ENCODE measurements at regions not wholly inside any gene's neighbourhood (a gene's known extent, or its start where the extent isn't known, plus 50 kb on each side); places are given as distances from the start of the nearest gene placed in this dataset.

- Histone ChIP-seq H2BK12ac (ENCODE audit: low read length) (no peak overlapping the region), H4K91ac (ENCODE audit: low read depth, low read length, poor library complexity) (no peak overlapping the region), H2BK120ac (ENCODE audit: low read depth, low read length) (no peak overlapping the region), H2BK15ac (ENCODE audit: low read length) (no peak overlapping the region), H3K27ac (replicated peaks; ENCODE audit: low read length) (no peak overlapping the region), H3K27me3 (ENCODE audit: control insufficient read depth in 3 of 3, insufficient read depth in 3 of 3, low read depth in 1 of 3, low read length in 3 of 3) (no peaks in the 10 kb centered on the region), H3K9ac (ENCODE audit: low read depth, low read length, poor library complexity) (no peak overlapping the region), H2AK5ac (ENCODE audit: low read depth, low read length) (no peak overlapping the region), H3K9me3 (replicated peaks in 1 of 2; ENCODE audit: control insufficient read depth in 2 of 2, insufficient read depth in 1 of 2, low read depth in 1 of 2, low read length in 2 of 2) (no peaks in the 10 kb centered on the region), H3K4me1 (ENCODE audit: control insufficient read depth in 2 of 2, insufficient read depth in 1 of 2, low read depth in 1 of 2, low read length in 2 of 2) (no peaks in the 10 kb centered on the region), H3K14ac (ENCODE audit: low read length) (no peak overlapping the region), H3K4me3 (ENCODE audit: low read length in 2 of 2) (no peak overlapping the region), H3K4ac (ENCODE audit: low read length) (no peak overlapping the region), H3K18ac (ENCODE audit: low read length) (no peak overlapping the region), H4K8ac (ENCODE audit: low read depth, low read length) (no peak overlapping the region), H2BK5ac (ENCODE audit: low read length) (no peak overlapping the region), H2AFZ (ENCODE audit: low read length) (no peak overlapping the region), H3K23ac (ENCODE audit: low read depth, low read length, poor library complexity) (no peak overlapping the region), H3K4me2 (ENCODE audit: insufficient read depth, low read length, poor library complexity, severe bottlenecking) (no peak overlapping the region), H3K36me3 (replicated peaks in 1 of 2; ENCODE audit: control insufficient read depth in 2 of 2, insufficient read depth in 2 of 2, low read length in 2 of 2) (no peaks in the 10 kb centered on the region), H3K79me1 (ENCODE audit: low read depth, low read length) (no peaks in the 10 kb centered on the region)
- DNase-seq (ENCODE audit: low spot score), result no peak
- no CpG with 5 or more reads among the region's 2 CpGs for WGBS, 2 donors (ENCODE audit: extremely low coverage in 2 of 2, insufficient read length in 2 of 2, insufficient replicate concordance in 1 of 2)
These were observed 314.7 kb upstream of the DACH1 start for GRCh38 chr13:72181661-72182060.

- Histone ChIP-seq H3K36me3 (replicated peaks in 1 of 2; ENCODE audit: control insufficient read depth in 2 of 2, insufficient read depth in 2 of 2, low read length in 2 of 2) (no peaks in the 10 kb centered on the region), H2BK15ac (ENCODE audit: low read length) (no peak overlapping the region), H3K14ac (ENCODE audit: low read length) (no peak overlapping the region), H4K91ac (ENCODE audit: low read depth, low read length, poor library complexity) (no peak overlapping the region), H3K18ac (ENCODE audit: low read length) (no peak overlapping the region), H2AK5ac (ENCODE audit: low read depth, low read length) (no peak overlapping the region), H3K4me3 (ENCODE audit: low read length in 2 of 2) (no peak overlapping the region), H2BK5ac (ENCODE audit: low read length) (no peak overlapping the region), H3K79me1 (ENCODE audit: low read depth, low read length) (no peaks in the 10 kb centered on the region), H2BK120ac (ENCODE audit: low read depth, low read length) (no peak overlapping the region), H4K8ac (ENCODE audit: low read depth, low read length) (no peak overlapping the region), H3K9me3 (replicated peaks in 1 of 2; ENCODE audit: control insufficient read depth in 2 of 2, insufficient read depth in 1 of 2, low read depth in 1 of 2, low read length in 2 of 2) (no peaks in the 10 kb centered on the region), H3K27ac (replicated peaks; ENCODE audit: low read length) (no peak overlapping the region), H3K23ac (ENCODE audit: low read depth, low read length, poor library complexity) (no peak overlapping the region), H3K4ac (ENCODE audit: low read length) (no peak overlapping the region), H3K4me2 (ENCODE audit: insufficient read depth, low read length, poor library complexity, severe bottlenecking) (no peak overlapping the region), H3K27me3 (ENCODE audit: control insufficient read depth in 3 of 3, insufficient read depth in 3 of 3, low read depth in 1 of 3, low read length in 3 of 3) (no peaks in the 10 kb centered on the region), H2BK12ac (ENCODE audit: low read length) (no peak overlapping the region), H3K9ac (ENCODE audit: low read depth, low read length, poor library complexity) (no peak overlapping the region), H3K4me1 (ENCODE audit: control insufficient read depth in 2 of 2, insufficient read depth in 1 of 2, low read depth in 1 of 2, low read length in 2 of 2) (no peaks in the 10 kb centered on the region), H2AFZ (ENCODE audit: low read length) (no peak overlapping the region)
- WGBS, 2 donors (ENCODE audit: extremely low coverage in 2 of 2, insufficient read length in 2 of 2, insufficient replicate concordance in 1 of 2), result no CpG with 5 or more reads among the region's 7 CpGs
- DNase-seq (ENCODE audit: low spot score), result no peak
These were observed 313.4 kb upstream of the DACH1 start for GRCh38 chr13:72180253-72180952.

- no peak overlapping the region for H2AFZ ChIP-seq (ENCODE audit: low read length)
- H3K4me3 ChIP-seq (ENCODE audit: low read length in 2 of 2), result no peak overlapping the region
- no peaks in the 10 kb centered on the region for H3K4me1 ChIP-seq (ENCODE audit: control insufficient read depth in 2 of 2, insufficient read depth in 1 of 2, low read depth in 1 of 2, low read length in 2 of 2)
- H3K36me3 ChIP-seq (replicated peaks in 1 of 2; ENCODE audit: control insufficient read depth in 2 of 2, insufficient read depth in 2 of 2, low read length in 2 of 2), result no peaks in the 10 kb centered on the region
- no peak overlapping the region for H4K91ac ChIP-seq (ENCODE audit: low read depth, low read length, poor library complexity)
- no peak overlapping the region for H2AK5ac ChIP-seq (ENCODE audit: low read depth, low read length)
- no peak overlapping the region for H3K23ac ChIP-seq (ENCODE audit: low read depth, low read length, poor library complexity)
- no CpG with 5 or more reads among the region's 2 CpGs for WGBS, 2 donors (ENCODE audit: extremely low coverage in 2 of 2, insufficient read length in 2 of 2, insufficient replicate concordance in 1 of 2)
- H3K18ac ChIP-seq (ENCODE audit: low read length), result no peak overlapping the region
- no peak overlapping the region for H2BK120ac ChIP-seq (ENCODE audit: low read depth, low read length)
- H2BK5ac ChIP-seq (ENCODE audit: low read length), result no peak overlapping the region
- H4K8ac ChIP-seq (ENCODE audit: low read depth, low read length), result no peak overlapping the region
- H3K79me1 ChIP-seq (ENCODE audit: low read depth, low read length), result no peaks in the 10 kb centered on the region
- H3K27me3 ChIP-seq (ENCODE audit: control insufficient read depth in 3 of 3, insufficient read depth in 3 of 3, low read depth in 1 of 3, low read length in 3 of 3), result no peaks in the 10 kb centered on the region
- H3K4me2 ChIP-seq (ENCODE audit: insufficient read depth, low read length, poor library complexity, severe bottlenecking), result no peak overlapping the region
- no peak overlapping the region for H3K27ac ChIP-seq (replicated peaks; ENCODE audit: low read length)
- DNase-seq (ENCODE audit: low spot score), result no peak
- H3K9ac ChIP-seq (ENCODE audit: low read depth, low read length, poor library complexity), result no peak overlapping the region
- no peak overlapping the region for H3K14ac ChIP-seq (ENCODE audit: low read length)
- no peak overlapping the region for H2BK15ac ChIP-seq (ENCODE audit: low read length)
- no peaks in the 10 kb centered on the region for H3K9me3 ChIP-seq (replicated peaks in 1 of 2; ENCODE audit: control insufficient read depth in 2 of 2, insufficient read depth in 1 of 2, low read depth in 1 of 2, low read length in 2 of 2)
- H3K4ac ChIP-seq (ENCODE audit: low read length), result no peak overlapping the region
- no peak overlapping the region for H2BK12ac ChIP-seq (ENCODE audit: low read length)
These were observed 307.5 kb upstream of the DACH1 start for GRCh38 chr13:72174549-72174948.

GRCh38 chr13:72170571-72170970, 303.6 kb upstream of the DACH1 start:
- H3K4me3 ChIP-seq (ENCODE audit: low read length in 2 of 2), result no peak overlapping the region
- H3K4me2 ChIP-seq (ENCODE audit: insufficient read depth, low read length, poor library complexity, severe bottlenecking), result no peak overlapping the region
- no peak overlapping the region for H3K9ac ChIP-seq (ENCODE audit: low read depth, low read length, poor library complexity)
- H2BK5ac ChIP-seq (ENCODE audit: low read length), result no peak overlapping the region
- no peak overlapping the region for H2BK120ac ChIP-seq (ENCODE audit: low read depth, low read length)
- no peak overlapping the region for H4K91ac ChIP-seq (ENCODE audit: low read depth, low read length, poor library complexity)
- no peak overlapping the region for H2BK12ac ChIP-seq (ENCODE audit: low read length)
- no peak overlapping the region for H3K4ac ChIP-seq (ENCODE audit: low read length)
- no peaks in the 10 kb centered on the region for H3K79me1 ChIP-seq (ENCODE audit: low read depth, low read length)
- H3K27ac ChIP-seq (replicated peaks; ENCODE audit: low read length), result no peak overlapping the region
- H3K36me3 ChIP-seq (replicated peaks in 1 of 2; ENCODE audit: control insufficient read depth in 2 of 2, insufficient read depth in 2 of 2, low read length in 2 of 2), result no peaks in the 10 kb centered on the region
- no peak for DNase-seq (ENCODE audit: low spot score)
- H3K23ac ChIP-seq (ENCODE audit: low read depth, low read length, poor library complexity), result no peak overlapping the region
- H4K8ac ChIP-seq (ENCODE audit: low read depth, low read length), result no peak overlapping the region
- H3K14ac ChIP-seq (ENCODE audit: low read length), result no peak overlapping the region
- H3K9me3 ChIP-seq (replicated peaks in 1 of 2; ENCODE audit: control insufficient read depth in 2 of 2, insufficient read depth in 1 of 2, low read depth in 1 of 2, low read length in 2 of 2), result no peaks in the 10 kb centered on the region
- H2AK5ac ChIP-seq (ENCODE audit: low read depth, low read length), result no peak overlapping the region
- WGBS, 2 donors (ENCODE audit: extremely low coverage in 2 of 2, insufficient read length in 2 of 2, insufficient replicate concordance in 1 of 2), result no CpG with 5 or more reads among the region's 11 CpGs
- H3K18ac ChIP-seq (ENCODE audit: low read length), result peak overlapping the region; percentile 33
- peak overlapping the region; percentile 14 for H2AFZ ChIP-seq (ENCODE audit: low read length)
- H3K27me3 ChIP-seq (ENCODE audit: control insufficient read depth in 3 of 3, insufficient read depth in 3 of 3, low read depth in 1 of 3, low read length in 3 of 3), result no peaks in the 10 kb centered on the region
- no peak overlapping the region for H2BK15ac ChIP-seq (ENCODE audit: low read length)
- H3K4me1 ChIP-seq (ENCODE audit: control insufficient read depth in 2 of 2, insufficient read depth in 1 of 2, low read depth in 1 of 2, low read length in 2 of 2), result no peaks in the 10 kb centered on the region

Measured in neuronal stem cell (in vitro differentiated cells).